ENCODE measurements at regions not wholly inside any gene's neighbourhood (a gene's known extent, or its start where the extent isn't known, plus 50 kb on each side); places are given as distances from the start of the nearest gene placed in this dataset.

DNA sequence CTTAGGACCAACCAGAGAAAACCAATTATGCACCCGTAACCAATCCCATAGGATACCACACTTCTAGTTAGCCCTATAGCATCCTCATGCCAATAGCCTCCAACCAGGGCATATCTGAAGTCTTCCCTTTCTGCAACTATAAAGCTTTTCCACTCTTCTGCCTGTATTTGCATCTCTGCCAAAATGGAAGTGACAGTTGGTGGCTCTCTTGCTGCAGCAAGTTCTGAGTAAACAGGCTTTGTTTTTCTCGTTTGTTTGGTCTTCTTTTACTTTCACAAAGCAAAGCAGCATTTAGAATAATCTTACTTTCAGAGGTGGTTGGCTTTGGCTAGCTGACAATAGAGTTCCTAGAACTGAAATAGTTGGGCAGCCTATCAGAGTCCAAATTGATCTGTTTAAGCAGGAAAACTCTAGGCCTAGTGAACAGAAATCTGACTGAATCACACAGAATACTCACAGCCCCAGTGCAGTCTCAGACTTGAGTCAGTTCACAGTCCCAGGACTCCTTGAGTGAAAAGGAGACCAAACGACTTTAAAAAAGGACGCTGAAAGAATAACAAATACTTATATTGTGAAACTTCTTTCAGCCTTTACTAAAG lies 1029.7 kb upstream of the LRFN5 start:
- Histone ChIP-seq H3K27me3 (ENCODE audit: insufficient read depth, low read length) (no peaks in the 10 kb centered on the region), H2BK15ac (ENCODE audit: low read depth, low read length) (no peak overlapping the region), H3K4me2 (ENCODE audit: insufficient read depth, insufficient read length, low read length) (no peak overlapping the region), H2BK12ac (ENCODE audit: insufficient read length, low read depth, low read length) (no peak overlapping the region), H3K4me1 (ENCODE audit: insufficient read depth, low read length) (peaks cover 3% of the 10 kb centered on the region), H2BK20ac (ENCODE audit: low read depth, low read length, poor library complexity, severe bottlenecking) (no peak overlapping the region), H3K9me3 (ENCODE audit: control insufficient read depth, low read depth, low read length) (no peaks in the 10 kb centered on the region), H2BK120ac (ENCODE audit: low read depth, low read length, poor library complexity, severe bottlenecking) (no peak overlapping the region), H3K23ac (ENCODE audit: insufficient read length, low read depth, low read length) (no peak overlapping the region), H3K79me2 (ENCODE audit: insufficient read depth, low read length) (no peaks in the 10 kb centered on the region), H2AK5ac (ENCODE audit: insufficient read length, low read length) (no peak overlapping the region), H4K5ac (ENCODE audit: insufficient read length, low read depth, low read length) (no peak overlapping the region), H4K91ac (ENCODE audit: insufficient read length, low read depth, low read length) (no peak overlapping the region), H3T11ph (ENCODE audit: low read length) (no peak overlapping the region), H2BK5ac (ENCODE audit: insufficient read length, low read length) (no peak overlapping the region), H3K4ac (ENCODE audit: low read depth, low read length) (no peak overlapping the region), H3K18ac (ENCODE audit: insufficient read length, low read depth, low read length) (no peak overlapping the region), H4K20me1 (ENCODE audit: control insufficient read depth, insufficient read depth, insufficient read length) (no peaks in the 10 kb centered on the region), H2AFZ (ENCODE audit: low read length) (no peak overlapping the region), H3K56ac (ENCODE audit: insufficient read length, low read depth, low read length) (no peak overlapping the region), H3K79me1 (ENCODE audit: insufficient read depth, low read depth, low read length, poor library complexity, severe bottlenecking) (no peaks in the 10 kb centered on the region), H3K14ac (ENCODE audit: insufficient read depth, low read length) (no peak overlapping the region), H4K8ac (replicated peaks; ENCODE audit: insufficient read length, low read depth, low read length) (no peak overlapping the region), H3K23me2 (ENCODE audit: insufficient read length, low read depth, low read length, poor library complexity, severe bottlenecking) (no peaks in the 10 kb centered on the region), H3K27ac (ENCODE audit: insufficient read length, low read depth, low read length) (no peak overlapping the region), H3K9ac (ENCODE audit: extremely low read depth, insufficient read length, low read length) (no peak overlapping the region)
- Mint-ChIP-seq H3K27me3 (ENCODE audit: low read depth) (no peaks in the 10 kb centered on the region), H3K4me1 (peaks cover 7 to 11% of the 10 kb centered on the region in 2 experiments; a peak in 3 of 4 replicates), H3K4me3 (no peak overlapping the region), H3K9me3 (0 out of 5 replicates have a peak, but pooled peaks cover 0 to 2% of the 10 kb centered on the region in 2 experiments), H3K27ac (no peak overlapping the region; a peak in 1 of 7 replicates), H3K36me3 (ENCODE audit: insufficient read depth in 1 of 3, low read depth in 3 of 3) (no peaks in the 10 kb centered on the region)
- no peak for TF ChIP-seq CTCF (conservative IDR thresholded peaks at IDR 0.05)
- DNase-seq = no peak
- WGBS (ENCODE audit: extremely low coverage, insufficient read length, low lambda C conversion rate) = no CpG with 5 or more reads among the region's 4 CpGs
